Lung (tissue), 11 donors: ENCODE measurements at regions not wholly inside any gene's neighbourhood (a gene's known extent, or its start where the extent isn't known, plus 50 kb on each side); places are given as distances from the start of the nearest gene placed in this dataset.

Experiments used
- ATAC-seq: fragments of 200-7000 bp; cut with Tn5 transposase; one replicate; pipeline ENCODE4 v1.9.1; 2020; ENCODE audit warnings: moderate number of reproducible peaks; ENCODE audit not compliant: insufficient read depth, low FRiP score
- DNase-seq, 3 donors: peaks; one replicate each; pipeline ENCODE4 v3.0.0-alpha.2; 2013 to 2017
- H3K27ac ChIP-seq, 2 donors: one replicate each; pipeline ENCODE4 v1.5.1; 2013; ENCODE audit warnings: mild to moderate bottlenecking in 2 of 2, moderate library complexity in 2 of 2, control low read depth in 1 of 2, inconsistent platforms in 1 of 2, low read depth in 1 of 2, low read length in 1 of 2
- H3K27me3 ChIP-seq, 3 donors: one replicate each; pipeline ENCODE4 v1.5.1; 2013; ENCODE audit warnings: low read length in 2 of 3; ENCODE audit not compliant: control insufficient read depth in 3 of 3, insufficient read depth in 3 of 3
- H3K36me3 ChIP-seq, 4 donors: one replicate each; pipeline ENCODE4 v1.5.1; 2013; ENCODE audit warnings: low read length in 4 of 4, mild to moderate bottlenecking in 1 of 4, moderate library complexity in 1 of 4; ENCODE audit not compliant: control insufficient read depth in 4 of 4, insufficient read depth in 4 of 4
- H3K4me1 ChIP-seq, 5 donors: one replicate each; pipeline ENCODE4 v1.5.1; 2013; ENCODE audit warnings: low read length in 5 of 5, mild to moderate bottlenecking in 2 of 5, moderate library complexity in 1 of 5; ENCODE audit not compliant: control insufficient read depth in 5 of 5, insufficient read depth in 5 of 5
- H3K4me3 ChIP-seq: one replicate; pipeline ENCODE4 v1.5.1; 2013; ENCODE audit warnings: mild to moderate bottlenecking, control low read depth, moderate library complexity
- H3K9ac ChIP-seq, 2 donors: one replicate each; pipeline ENCODE4 v1.5.1; 2013; ENCODE audit warnings: low read length in 2 of 2, control low read depth in 1 of 2; ENCODE audit not compliant: insufficient read depth in 1 of 2
- H3K9me3 ChIP-seq, 4 donors: one replicate each; pipeline ENCODE4 v1.5.1; 2013; ENCODE audit warnings: low read length in 3 of 4, mild to moderate bottlenecking in 1 of 4, moderate library complexity in 1 of 4; ENCODE audit not compliant: control insufficient read depth in 4 of 4, insufficient read depth in 3 of 4
- WGBS, 2 donors: extraction: QIAGEN DNeasy Blood & Tissue Kit; methylation state at CpG; one replicate each; pipeline ENCODE4 v1.1.7; 2013; 5-methylcytosine and 5-hydroxymethylcytosine counted together
- TF ChIP-seq, protein P1 (sequence below): IDR thresholded peaks from 2 replicates; pipeline ENCODE4 v1.5.1; 2012; ENCODE audit warnings: mild to moderate bottlenecking; ENCODE audit errors: control extremely low read depth, extremely low read depth
- donor health status: control.
- donor health status: control.
- donor health status: Bipolar disorder and iron deficiency.
- donor health status: healthy.
- donor health status: DM: yes; HTN: yes; CAD: no.

- ATAC-seq (no peak), DNase-seq (peak in 2 of 3 donors; percentile 42 to 60)
- 61 to 77% methylated on average over 5 of the region's 5 CpGs for WGBS, 2 donors
- peaks cover 0 to 2% (median 0%) of the 10 kb centered on the region in 4 donors for H3K36me3 ChIP-seq
- H3K9ac ChIP-seq, result no peak overlapping the region
- no peaks in the 10 kb centered on the region for H3K27me3 ChIP-seq
- H3K4me3 ChIP-seq, result no peak overlapping the region
- H3K27ac ChIP-seq, result no peak overlapping the region
- H3K9me3 ChIP-seq, result no peaks in the 10 kb centered on the region
- H3K4me1 ChIP-seq, result peaks cover 0 to 7% (median 0%) of the 10 kb centered on the region in 5 donors
- TF ChIP-seq, protein P1, sequence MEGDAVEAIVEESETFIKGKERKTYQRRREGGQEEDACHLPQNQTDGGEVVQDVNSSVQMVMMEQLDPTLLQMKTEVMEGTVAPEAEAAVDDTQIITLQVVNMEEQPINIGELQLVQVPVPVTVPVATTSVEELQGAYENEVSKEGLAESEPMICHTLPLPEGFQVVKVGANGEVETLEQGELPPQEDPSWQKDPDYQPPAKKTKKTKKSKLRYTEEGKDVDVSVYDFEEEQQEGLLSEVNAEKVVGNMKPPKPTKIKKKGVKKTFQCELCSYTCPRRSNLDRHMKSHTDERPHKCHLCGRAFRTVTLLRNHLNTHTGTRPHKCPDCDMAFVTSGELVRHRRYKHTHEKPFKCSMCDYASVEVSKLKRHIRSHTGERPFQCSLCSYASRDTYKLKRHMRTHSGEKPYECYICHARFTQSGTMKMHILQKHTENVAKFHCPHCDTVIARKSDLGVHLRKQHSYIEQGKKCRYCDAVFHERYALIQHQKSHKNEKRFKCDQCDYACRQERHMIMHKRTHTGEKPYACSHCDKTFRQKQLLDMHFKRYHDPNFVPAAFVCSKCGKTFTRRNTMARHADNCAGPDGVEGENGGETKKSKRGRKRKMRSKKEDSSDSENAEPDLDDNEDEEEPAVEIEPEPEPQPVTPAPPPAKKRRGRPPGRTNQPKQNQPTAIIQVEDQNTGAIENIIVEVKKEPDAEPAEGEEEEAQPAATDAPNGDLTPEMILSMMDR, result no peak
Measured at GRCh38 chr2:159855557-159856061, 57.6 kb upstream of the CD302 start.

- no peak for DNase-seq
- no peak for ATAC-seq
- 58 to 71% methylated on average over 3 of the region's 3 CpGs for WGBS, 2 donors
- Histone ChIP-seq H3K4me3 (no peak overlapping the region), H3K4me1 (peaks cover 0 to 7% (median 0%) of the 10 kb centered on the region in 5 donors), H3K9me3 (no peaks in the 10 kb centered on the region), H3K36me3 (peaks cover 0 to 2% (median 0%) of the 10 kb centered on the region in 4 donors), H3K27me3 (no peaks in the 10 kb centered on the region), H3K27ac (no peak overlapping the region), H3K9ac (no peak overlapping the region)
- TF ChIP-seq, protein P1, result no peak
Measured at GRCh38 chr2:159855143-159855542, 57.1 kb upstream of the CD302 start.

DNA sequence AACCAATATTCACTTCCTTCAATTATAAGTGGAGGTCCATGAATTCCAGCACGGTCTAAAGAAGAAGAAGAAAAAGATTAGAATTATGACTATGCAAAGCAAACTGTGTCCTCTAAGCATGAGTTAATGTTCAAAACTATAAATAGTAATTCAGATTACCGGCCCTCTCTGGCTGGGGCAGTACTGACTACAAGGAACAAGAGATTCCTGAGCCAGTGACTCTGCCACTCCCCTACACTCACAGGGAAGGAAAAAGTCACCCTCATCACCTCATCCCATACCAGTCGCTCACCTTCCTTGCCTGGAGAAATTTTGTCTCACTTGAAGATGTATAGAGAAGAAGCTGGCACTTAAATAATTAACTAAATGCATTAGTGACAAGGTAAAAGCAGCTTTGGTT, 56.5 kb upstream of the CD302 start:
- H3K27ac ChIP-seq, result no peak overlapping the region
- no peak overlapping the region for H3K9ac ChIP-seq
- H3K36me3 ChIP-seq, result peaks cover 0 to 2% (median 0%) of the 10 kb centered on the region in 4 donors
- H3K9me3 ChIP-seq, result no peaks in the 10 kb centered on the region
- H3K27me3 ChIP-seq, result no peaks in the 10 kb centered on the region
- DNase-seq, result no peak
- TF ChIP-seq, protein P1, result no peak
- peaks cover 0 to 7% (median 0%) of the 10 kb centered on the region in 5 donors for H3K4me1 ChIP-seq
- no peak overlapping the region for H3K4me3 ChIP-seq
- 78% methylated on average over 3 of the region's 3 CpGs for WGBS, 2 donors
- ATAC-seq, result no peak

DNA sequence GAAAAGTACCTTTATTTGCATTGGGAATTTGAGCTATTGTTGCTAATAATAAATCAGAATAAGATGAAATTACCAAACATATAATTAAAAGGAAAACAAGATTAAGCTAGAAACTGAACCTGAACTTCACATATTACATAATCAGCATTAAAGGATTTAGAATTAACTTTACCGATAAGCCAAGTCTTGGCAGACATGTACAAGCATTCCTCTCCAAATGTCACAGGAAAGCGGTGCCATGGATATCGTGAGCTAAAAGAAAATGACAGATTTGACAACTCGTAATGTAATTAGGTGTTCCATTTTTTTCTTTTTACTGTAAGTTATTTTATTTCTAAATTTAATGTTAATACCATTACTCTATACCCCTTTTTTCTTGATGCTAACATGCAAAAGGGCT, 55.1 kb upstream of the CD302 start:
- WGBS, 2 donors, result 70 to 84% methylated on average over 4 of the region's 4 CpGs
- Histone ChIP-seq H3K27me3 (no peaks in the 10 kb centered on the region), H3K27ac (no peak overlapping the region), H3K4me3 (no peak overlapping the region), H3K4me1 (peaks cover 0 to 7% (median 0%) of the 10 kb centered on the region in 5 donors), H3K9me3 (no peaks in the 10 kb centered on the region), H3K9ac (no peak overlapping the region), H3K36me3 (peaks cover 0 to 2% (median 0%) of the 10 kb centered on the region in 4 donors)
- ATAC-seq (no peak), DNase-seq (peak in 1 of 3 donors; percentile 50)
- TF ChIP-seq, protein P1, result no peak
